ACC112 (cell line): ENCODE measurements at regions not wholly inside any gene's neighbourhood (a gene's known extent, or its start where the extent isn't known, plus 50 kb on each side); places are given as distances from the start of the nearest gene placed in this dataset.
"Not testable (repeated sequence)": the region's sequence is repeated elsewhere in the genome, so short reads cannot be mapped to it uniquely, and the experiment has no call there.

Experiments used
- H2AFZ ChIP-seq: fragments of 200-600 bp; sonication (generic); one replicate; pipeline ENCODE4 v1.6.0; 2017; ENCODE audit warnings: antibody characterized with exemption, low read length; ENCODE audit not compliant: unreplicated experiment
- H3K27ac ChIP-seq: fragments of 200-600 bp; sonication (generic); 2 replicates; pipeline ENCODE4 v1.5.1; 2014; ENCODE audit warnings: low read depth, mild to moderate bottlenecking, antibody characterized with exemption, low read length, moderate library complexity
- H3K27me3 ChIP-seq: fragments of 200-600 bp; sonication (generic); 2 replicates; pipeline ENCODE4 v1.6.1; 2014; ENCODE audit warnings: mild to moderate bottlenecking, antibody characterized with exemption, low read length, moderate library complexity, mixed read lengths; ENCODE audit not compliant: insufficient read depth
- H3K36me3 ChIP-seq: fragments of 200-600 bp; sonication (generic); 2 replicates; pipeline ENCODE4 v1.6.1; 2016; ENCODE audit warnings: mild to moderate bottlenecking, antibody characterized with exemption, low read length, moderate library complexity, mixed read lengths; ENCODE audit not compliant: insufficient read depth
- H3K4me1 ChIP-seq: fragments of 200-600 bp; sonication (generic); one replicate; pipeline ENCODE4 v1.6.1; 2016; ENCODE audit warnings: low read length, mixed read lengths; ENCODE audit not compliant: insufficient read depth, unreplicated experiment, control insufficient read depth
- H3K4me3 ChIP-seq: fragments of 200-600 bp; sonication (generic); 2 replicates; pipeline ENCODE4 v1.5.1; 2014; ENCODE audit warnings: mild to moderate bottlenecking, low read depth, low read length
- H3K79me2 ChIP-seq: fragments of 200-600 bp; sonication (generic); one replicate; pipeline ENCODE4 v1.6.0; 2016; ENCODE audit warnings: low read length; ENCODE audit not compliant: control insufficient read depth, unreplicated experiment, insufficient read depth

- no peaks in the 10 kb centered on the region for H3K27me3 ChIP-seq
Observed at GRCh38 chr1:199574950-199575349, 452.6 kb upstream of the NR5A2 start.

DNA sequence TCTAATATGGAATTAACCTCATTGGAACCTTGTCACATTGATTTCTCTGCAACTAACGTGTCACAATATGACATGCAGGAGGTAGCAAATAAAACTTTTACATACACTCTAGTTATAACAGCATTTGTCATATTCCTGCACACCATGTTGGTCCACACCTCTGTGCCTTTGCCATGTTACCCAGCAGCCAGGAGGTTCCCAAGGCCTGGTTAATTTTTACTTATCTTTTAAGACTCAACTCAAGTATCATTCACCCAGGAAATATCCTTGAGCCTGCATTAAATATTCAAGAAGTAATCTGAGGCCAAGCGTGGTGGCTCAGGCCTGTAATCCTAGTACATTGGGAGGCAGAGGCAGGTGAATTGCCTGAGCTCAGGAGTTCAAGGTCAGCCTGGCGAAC, 447.2 kb upstream of the NR5A2 start:
- H2AFZ ChIP-seq: no peak overlapping the region

More at GRCh38 chr1:199574950-199575349, 452.6 kb upstream of the NR5A2 start:
- no peaks in the 10 kb centered on the region for H3K36me3 ChIP-seq
- no peaks in the 10 kb centered on the region for H3K79me2 ChIP-seq
- no peaks in the 10 kb centered on the region for H3K4me1 ChIP-seq
- H2AFZ ChIP-seq: no peak overlapping the region
- no peak overlapping the region for H3K4me3 ChIP-seq
- H3K27ac ChIP-seq: no peak overlapping the region

DNA sequence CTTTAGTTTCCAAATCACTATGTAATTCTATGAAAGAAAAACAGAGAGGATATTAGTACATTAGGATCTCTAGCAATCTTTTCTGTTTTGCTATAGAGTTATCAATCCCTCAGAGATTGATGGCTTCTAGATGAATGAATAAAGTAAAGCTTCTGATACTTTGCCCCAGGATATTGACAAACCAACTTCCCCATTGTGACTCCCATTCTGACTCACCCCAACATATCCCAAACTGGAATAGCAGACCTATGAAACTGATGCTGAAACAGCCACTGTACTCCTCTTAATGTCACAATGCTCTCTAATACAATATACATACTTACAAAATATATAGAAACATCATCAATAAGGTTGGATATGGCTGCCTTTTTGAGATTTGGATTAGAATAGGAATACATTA, 442.1 kb upstream of the NR5A2 start:
- no peak overlapping the region for H3K27ac ChIP-seq
- H3K36me3 ChIP-seq: no peaks in the 10 kb centered on the region
- H3K4me3 ChIP-seq: no peak overlapping the region
- H3K4me1 ChIP-seq: no peaks in the 10 kb centered on the region
- H2AFZ ChIP-seq: no peak overlapping the region
- H3K79me2 ChIP-seq: no peaks in the 10 kb centered on the region
- no peaks in the 10 kb centered on the region for H3K27me3 ChIP-seq

More for the DNA sequence above, 447.2 kb upstream of the NR5A2 start:
- Histone ChIP-seq H3K4me1 (no peaks in the 10 kb centered on the region), H3K36me3 (no peaks in the 10 kb centered on the region), H3K27ac (no peak overlapping the region), H3K79me2 (no peaks in the 10 kb centered on the region), H3K4me3 (no peak overlapping the region), H3K27me3 (no peaks in the 10 kb centered on the region)

GRCh38 chr1:199590708-199591107, 436.8 kb upstream of the NR5A2 start:
- Histone ChIP-seq H3K27ac (no peak overlapping the region), H3K4me3 (no peak overlapping the region), H2AFZ (no peak overlapping the region), H3K27me3 (no peaks in the 10 kb centered on the region), H3K36me3 (no peaks in the 10 kb centered on the region), H3K4me1 (no peaks in the 10 kb centered on the region), H3K79me2 (no peaks in the 10 kb centered on the region)

DNA sequence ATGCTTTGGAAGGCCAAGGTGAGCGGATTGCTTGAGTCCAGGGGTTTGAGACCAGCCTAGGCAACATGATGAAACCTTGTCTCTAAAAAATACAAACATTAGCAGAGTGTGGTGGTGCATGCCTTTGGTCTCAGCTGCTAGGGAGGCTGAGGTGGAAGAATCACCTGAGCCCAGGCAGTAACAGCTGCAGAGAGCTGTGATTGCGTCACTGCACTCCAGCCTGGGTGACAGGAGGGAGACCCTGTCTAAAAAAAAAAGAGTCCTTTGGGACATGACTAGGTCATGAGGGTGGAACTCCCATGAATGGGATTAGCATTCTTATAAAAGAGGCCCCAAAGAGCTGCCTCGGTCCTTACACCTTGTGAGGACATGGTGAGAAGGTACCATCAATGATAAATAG, 436.0 kb upstream of the NR5A2 start:
- H3K27ac ChIP-seq: no peak overlapping the region
- no peak overlapping the region for H3K4me3 ChIP-seq
- no peaks in the 10 kb centered on the region for H3K36me3 ChIP-seq
- H3K79me2 ChIP-seq: no peaks in the 10 kb centered on the region
- no peak overlapping the region for H2AFZ ChIP-seq
- H3K27me3 ChIP-seq: peaks cover 5% of the 10 kb centered on the region; the same call in 1 of the 2 replicates
- H3K4me1 ChIP-seq: no peaks in the 10 kb centered on the region

DNA sequence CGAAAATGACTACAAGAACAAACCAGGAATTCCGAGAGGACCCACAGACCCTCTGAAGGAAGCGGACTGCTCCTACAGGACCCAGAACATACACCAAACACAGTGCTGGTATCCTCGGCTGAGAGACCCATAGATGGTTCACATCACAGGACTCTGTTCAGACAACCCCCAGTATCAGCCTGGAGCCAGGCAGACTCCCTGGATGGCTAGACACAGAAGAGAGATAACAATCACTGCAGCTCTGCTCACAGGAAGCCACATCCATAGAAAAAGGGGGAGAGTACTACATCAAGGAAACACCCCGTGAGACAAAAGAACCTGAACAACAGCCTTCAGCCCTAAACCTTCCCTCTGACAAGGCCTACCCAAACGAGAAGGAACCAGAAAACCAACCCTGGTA, 434.0 kb upstream of the NR5A2 start:
- Histone ChIP-seq H3K27ac (no peak overlapping the region), H3K4me3 (no peak overlapping the region), H2AFZ (no peak overlapping the region)

GRCh38 chr1:199596448-199596847, 431.1 kb upstream of the NR5A2 start:
- not testable (repeated sequence) for H3K36me3 ChIP-seq, H3K79me2 ChIP-seq, H3K4me1 ChIP-seq, H3K27ac ChIP-seq, H3K4me3 ChIP-seq, H2AFZ ChIP-seq
- H3K27me3 ChIP-seq: peaks cover 44% of the 10 kb centered on the region

More for the DNA sequence above, 434.0 kb upstream of the NR5A2 start:
- Histone ChIP-seq H3K36me3 (no peaks in the 10 kb centered on the region), H3K27me3 (peaks cover 23% of the 10 kb centered on the region), H3K4me1 (no peaks in the 10 kb centered on the region), H3K79me2 (no peaks in the 10 kb centered on the region)

GRCh38 chr1:199597152-199597551, 430.4 kb upstream of the NR5A2 start:
- Histone ChIP-seq H3K4me3 (no peak overlapping the region), H3K27me3 (peaks cover 48% of the 10 kb centered on the region), H3K36me3 (no peaks in the 10 kb centered on the region), H3K27ac (no peak overlapping the region), H3K79me2 (no peaks in the 10 kb centered on the region), H3K4me1 (no peaks in the 10 kb centered on the region), H2AFZ (no peak overlapping the region)

GRCh38 chr1:199608414-199608813, 419.1 kb upstream of the NR5A2 start:
- H3K27me3 ChIP-seq: peaks cover 7% of the 10 kb centered on the region; the same call in 1 of the 2 replicates
- no peaks in the 10 kb centered on the region for H3K36me3 ChIP-seq
- no peak overlapping the region for H3K4me3 ChIP-seq
- no peaks in the 10 kb centered on the region for H3K79me2 ChIP-seq
- H3K27ac ChIP-seq: no peak overlapping the region
- peaks cover 8% of the 10 kb centered on the region for H3K4me1 ChIP-seq
- H2AFZ ChIP-seq: no peak overlapping the region

DNA sequence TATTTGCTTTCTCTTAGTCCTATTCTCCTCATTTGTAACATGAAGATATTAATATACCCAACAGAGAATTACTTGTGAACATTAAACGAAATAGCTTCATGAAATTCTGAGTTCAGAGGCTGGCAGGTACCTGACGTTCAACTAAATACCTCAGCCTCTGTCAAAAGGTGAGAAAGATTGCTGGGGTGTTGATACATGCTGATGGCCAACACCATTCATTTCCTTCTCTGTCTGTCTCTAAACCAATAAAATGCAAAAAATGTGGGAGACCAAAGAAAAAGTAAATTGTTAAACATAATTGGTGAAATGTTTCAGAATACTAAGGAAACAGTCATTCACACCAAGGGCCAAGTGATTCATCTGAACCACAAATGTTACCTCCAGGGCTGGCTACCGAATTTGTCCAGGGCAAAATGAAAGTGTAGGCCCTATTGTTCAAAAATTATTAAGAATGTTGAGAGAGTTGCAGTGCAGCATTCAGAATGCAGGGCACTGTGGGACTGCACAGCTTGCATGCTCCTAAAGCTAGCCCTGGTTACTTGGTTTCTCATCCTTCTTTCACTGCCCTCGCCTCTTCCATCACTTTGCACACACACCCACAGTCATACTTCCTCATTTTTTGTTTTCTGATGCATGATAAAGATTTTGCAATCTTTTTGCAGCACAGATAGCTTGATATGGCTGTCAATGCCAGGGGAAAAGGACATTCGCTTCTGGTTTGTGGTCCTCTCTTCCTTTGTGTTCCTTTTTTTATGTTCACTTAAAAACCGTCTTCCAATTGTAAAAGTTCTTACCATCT, 414.3 kb upstream of the NR5A2 start:
- Histone ChIP-seq H3K27ac (no peak overlapping the region), H3K36me3 (no peaks in the 10 kb centered on the region), H3K4me1 (peaks cover 8% of the 10 kb centered on the region), H2AFZ (peak overlapping the region; percentile 57), H3K27me3 (no peaks in the 10 kb centered on the region), H3K79me2 (no peaks in the 10 kb centered on the region), H3K4me3 (peak overlapping the region; percentile 15; the same call in 1 of the 2 replicates)

DNA sequence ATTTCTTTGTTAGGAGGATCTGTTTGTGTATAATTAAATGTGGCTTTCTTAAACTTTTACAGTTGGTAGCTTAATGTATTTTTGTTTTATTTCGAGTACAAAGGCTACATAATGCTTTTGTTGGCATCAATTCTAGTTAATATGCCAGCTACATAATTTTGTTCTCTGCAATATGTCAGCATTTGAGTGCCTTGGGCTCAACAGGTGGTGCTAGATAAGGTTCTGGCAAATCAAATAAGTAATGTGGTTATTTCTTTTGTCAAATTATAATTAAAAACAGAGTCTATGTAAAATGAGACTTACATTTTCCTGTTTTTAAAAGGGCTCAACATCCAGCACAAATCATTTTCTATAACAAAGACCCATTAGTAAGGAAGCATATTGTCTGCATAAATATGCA, 410.6 kb upstream of the NR5A2 start:
- Histone ChIP-seq H3K4me1 (peaks cover 8% of the 10 kb centered on the region), H3K79me2 (no peaks in the 10 kb centered on the region), H3K36me3 (no peaks in the 10 kb centered on the region), H2AFZ (no peak overlapping the region), H3K27ac (no peak overlapping the region), H3K4me3 (no peak overlapping the region), H3K27me3 (peaks cover 6% of the 10 kb centered on the region; the same call in 1 of the 2 replicates)
